COR-L47 (cell line): ENCODE measurements at regions not wholly inside any gene's neighbourhood (a gene's known extent, or its start where the extent isn't known, plus 50 kb on each side); places are given as distances from the start of the nearest gene placed in this dataset.
"Not testable (repeated sequence)": the region's sequence is repeated elsewhere in the genome, so short reads cannot be mapped to it uniquely, and the experiment has no call there.

Experiments
- DNase-seq: peaks from one replicate; lab custom pipeline; 2025; lab: John Stamatoyannopoulos, UW

- no peak for DNase-seq
Measured at GRCh38 chr12:71299541-71300376, 139.8 kb upstream of the LGR5 start.

- DNase-seq: no peak
Measured at GRCh38 chr12:71297930-71298329, 140.1 kb upstream of the TSPAN8 start.

GRCh38 chr12:71295953-71296352, 138.2 kb upstream of the TSPAN8 start:
- DNase-seq: no peak

- DNase-seq: no peak
Measured at GRCh38 chr12:71291746-71292145, 133.9 kb upstream of the TSPAN8 start.

- no peak for DNase-seq
Measured at GRCh38 chr12:71283883-71284282, 126.1 kb upstream of the TSPAN8 start.

- DNase-seq: no peak
Measured at GRCh38 chr12:71282925-71283324, 125.1 kb upstream of the TSPAN8 start.

- DNase-seq: no peak
Measured at GRCh38 chr12:71282020-71282419, 124.2 kb upstream of the TSPAN8 start.

GRCh38 chr12:71281425-71281824, 123.6 kb upstream of the TSPAN8 start:
- DNase-seq: no peak

- no peak for DNase-seq
Measured at GRCh38 chr12:71277866-71278265, 120.1 kb upstream of the TSPAN8 start.

- DNase-seq: no peak
Measured at GRCh38 chr12:71276541-71276940, 118.7 kb upstream of the TSPAN8 start.

GRCh38 chr12:71270794-71271193, 113.0 kb upstream of the TSPAN8 start:
- DNase-seq: not testable (repeated sequence)

- no peak for DNase-seq
Measured at GRCh38 chr12:71270057-71270456, 112.3 kb upstream of the TSPAN8 start.

GRCh38 chr12:71269281-71269598, 111.4 kb upstream of the TSPAN8 start:
- no peak for DNase-seq

- DNase-seq: no peak
Measured at GRCh38 chr12:71268598-71269280, 110.9 kb upstream of the TSPAN8 start.

- DNase-seq: no peak
Measured at GRCh38 chr12:71266606-71267005, 108.8 kb upstream of the TSPAN8 start.

GRCh38 chr12:71265731-71266130, 107.9 kb upstream of the TSPAN8 start:
- not testable (repeated sequence) for DNase-seq

GRCh38 chr12:71262466-71262865, 104.7 kb upstream of the TSPAN8 start:
- DNase-seq: no peak

- no peak for DNase-seq
Measured at GRCh38 chr12:71252473-71252872, 94.7 kb upstream of the TSPAN8 start.

GRCh38 chr12:71250166-71250565, 92.4 kb upstream of the TSPAN8 start:
- DNase-seq: no peak

- no peak for DNase-seq
Measured at GRCh38 chr12:71243370-71243769, 85.6 kb upstream of the TSPAN8 start.

- DNase-seq: no peak
Measured at GRCh38 chr12:71242511-71242910, 84.7 kb upstream of the TSPAN8 start.

- DNase-seq: no peak
Measured at GRCh38 chr12:71240946-71241345, 83.1 kb upstream of the TSPAN8 start.

GRCh38 chr12:71239731-71240130, 81.9 kb upstream of the TSPAN8 start:
- DNase-seq: no peak

- no peak for DNase-seq
Measured at GRCh38 chr12:71237128-71237527, 79.3 kb upstream of the TSPAN8 start.
